ENCODE measurements at regions not wholly inside any gene's neighbourhood (a gene's known extent, or its start where the extent isn't known, plus 50 kb on each side); places are given as distances from the start of the nearest gene placed in this dataset.
A peak's percentile ranks its signal among the peaks of the same experiment; 100 is the strongest.

GRCh38 chr6:135640449-135641111 is 143.0 kb upstream of the AHI1 start:
- POLR2A ChIA-PET: no interaction called here
- DNase-seq (ENCODE audit: low read depth, low spot score): no peak

GRCh38 chr6:135642912-135643311 is 145.4 kb upstream of the AHI1 start:
- no TSS peak for BruUV-seq (replicated peaks)
- no peak for ATAC-seq
- CTCF ChIA-PET: no interaction called here

More at GRCh38 chr6:135640449-135641111, 143.0 kb upstream of the AHI1 start:
- H3K4me2 ChIP-seq (ENCODE audit: low read length): no peak overlapping the region
- no peak overlapping the region for H3K4me3 ChIP-seq (replicated peaks in 1 of 2; ENCODE audit: low read depth in 1 of 2, low read length in 2 of 2)
- intact Hi-C loops (cut with micrococcal nuclease): no loop called here
- H3K9me3 ChIP-seq (ENCODE audit: control insufficient read depth in 1 of 2, insufficient read depth in 1 of 2, low read depth in 1 of 2, low read length in 2 of 2): no peaks in the 10 kb centered on the region
- H3K4me1 ChIP-seq (ENCODE audit: control insufficient read depth in 1 of 2, insufficient read depth in 2 of 2, low read length in 2 of 2): no peaks in the 10 kb centered on the region
- ChIA-PET RAD21 (ENCODE audit: low non-redundant PET in 1 of 2, low total read pairs in 2 of 2, uncharacterized antibody in 2 of 2, unreplicated experiment in 2 of 2) (no interaction called here), CTCF (no interaction called here)
- no peak overlapping the region for H3K27ac ChIP-seq (ENCODE audit: low read depth, low read length)
- TF ChIP-seq ELF1 (IDR thresholded peaks at IDR 0.05; ENCODE audit: borderline replicate concordance, low read depth) (no peak), ZFX (IDR thresholded peaks at IDR 0.05) (no peak), EGR1 (IDR thresholded peaks at IDR 0.05; ENCODE audit: low read depth) (no peak), POLR2AphosphoS5 (IDR thresholded peaks at IDR 0.05; ENCODE audit: low read depth, low read length) (no peak), TCF7L2 (IDR thresholded peaks at IDR 0.05; ENCODE audit: borderline replicate concordance, extremely low read depth, insufficient read depth, insufficient read length) (no peak), MAX (IDR thresholded peaks at IDR 0.05) (no peak), CEBPB (IDR thresholded peaks at IDR 0.05; ENCODE audit: low read depth) (no peak)
- no peak for ATAC-seq
- H3K9me2 ChIP-seq (ENCODE audit: insufficient read depth): no peaks in the 10 kb centered on the region
- no peak overlapping the region for H3K9ac ChIP-seq (ENCODE audit: low read length)
- peak overlapping the region; percentile 32 for H2AFZ ChIP-seq (ENCODE audit: low read depth, low read length, poor library complexity, severe bottlenecking)
- H3K36me3 ChIP-seq (ENCODE audit: control insufficient read depth in 1 of 2, insufficient read depth in 2 of 2, low read length in 2 of 2): no peaks in the 10 kb centered on the region
- H4K20me1 ChIP-seq (ENCODE audit: insufficient read depth): no peaks in the 10 kb centered on the region
- BruUV-seq (replicated peaks): no TSS peak
- no peaks in the 10 kb centered on the region for H3K27me3 ChIP-seq (ENCODE audit: insufficient read depth, low read length)
- H3K79me2 ChIP-seq (ENCODE audit: insufficient read depth, low read length): no peaks in the 10 kb centered on the region

More at GRCh38 chr6:135642912-135643311, 145.4 kb upstream of the AHI1 start:
- no peaks in the 10 kb centered on the region for H3K79me2 ChIP-seq (ENCODE audit: insufficient read depth, low read length)
- no peaks in the 10 kb centered on the region for H3K36me3 ChIP-seq (ENCODE audit: control insufficient read depth in 1 of 2, insufficient read depth in 2 of 2, low read length in 2 of 2)
- no peaks in the 10 kb centered on the region for H3K27me3 ChIP-seq (ENCODE audit: insufficient read depth, low read length)
- POLR2A ChIA-PET: no interaction called here
- no peak for DNase-seq (ENCODE audit: low read depth, low spot score)
- H3K9ac ChIP-seq (ENCODE audit: low read length): no peak overlapping the region
- no peak overlapping the region for H2AFZ ChIP-seq (ENCODE audit: low read depth, low read length, poor library complexity, severe bottlenecking)
- RAD21 ChIA-PET (ENCODE audit: low non-redundant PET in 1 of 2, low total read pairs in 2 of 2, uncharacterized antibody in 2 of 2, unreplicated experiment in 2 of 2): no interaction called here
- no peaks in the 10 kb centered on the region for H4K20me1 ChIP-seq (ENCODE audit: insufficient read depth)
- no peaks in the 10 kb centered on the region for H3K9me2 ChIP-seq (ENCODE audit: insufficient read depth)
- TF ChIP-seq EGR1 (IDR thresholded peaks at IDR 0.05; ENCODE audit: low read depth) (no peak), RAD21 (IDR thresholded peaks at IDR 0.05; ENCODE audit: low read depth) (no peak), MAX (IDR thresholded peaks at IDR 0.05) (no peak), CEBPB (IDR thresholded peaks at IDR 0.05; ENCODE audit: low read depth) (no peak), REST (IDR thresholded peaks at IDR 0.05; ENCODE audit: low read depth) (no peak), ELF1 (IDR thresholded peaks at IDR 0.05; ENCODE audit: borderline replicate concordance, low read depth) (no peak), CTCF (IDR thresholded peaks at IDR 0.05 in 2 of 3, conservative IDR thresholded peaks at IDR 0.05 in 1 of 3; ENCODE audit: borderline replicate concordance in 1 of 3, insufficient read depth in 1 of 3, low read depth in 2 of 3, low read length in 2 of 3) (no peak), JUND (IDR thresholded peaks at IDR 0.05) (no peak)
- no peaks in the 10 kb centered on the region for H3K4me1 ChIP-seq (ENCODE audit: control insufficient read depth in 1 of 2, insufficient read depth in 2 of 2, low read length in 2 of 2)
- H3K4me2 ChIP-seq (ENCODE audit: low read length): no peak overlapping the region
- no peak overlapping the region for H3K4me3 ChIP-seq (replicated peaks in 1 of 2; ENCODE audit: low read depth in 1 of 2, low read length in 2 of 2)
- intact Hi-C loops (cut with micrococcal nuclease): no loop called here
- H3K27ac ChIP-seq (ENCODE audit: low read depth, low read length): no peak overlapping the region
- H3K9me3 ChIP-seq (ENCODE audit: control insufficient read depth in 1 of 2, insufficient read depth in 1 of 2, low read depth in 1 of 2, low read length in 2 of 2): no peaks in the 10 kb centered on the region
